HepG2 (cell line): ENCODE measurements at regions not wholly inside any gene's neighbourhood (a gene's known extent, or its start where the extent isn't known, plus 50 kb on each side); places are given as distances from the start of the nearest gene placed in this dataset.
A peak's percentile ranks its signal among the peaks of the same experiment; 100 is the strongest.

Experiments
- ATAC-seq: fragments of 200-7000 bp; cut with Tn5 transposase; 3 replicates; pipeline ENCODE4 v1.9.1; 2020; ENCODE audit warnings: mild to moderate bottlenecking, moderate library complexity
- BruUV-seq: library from RNA; stranded (reverse); fragments of 400-500 nt; replicated peaks from 2 replicates; lab custom pipeline; 2021; lab: Mats Ljungman, UMichigan
- CTCF ChIA-PET: fragments of 300-600 bp; formaldehyde crosslinking; extraction: SDS; loops from one replicate; lab custom pipeline; 2021; ENCODE audit warnings: low total read pairs, inconsistent platforms, low intra/inter-chr PET ratio; lab: Yijun Ruan, JAX
- POLR2A ChIA-PET: fragments of 350-600 bp; sonication (Branson Sonifier 250); formaldehyde crosslinking; loops from one replicate; lab custom pipeline; 2020; ENCODE audit warnings: antibody characterized with exemption, inconsistent platforms; lab: Yijun Ruan, JAX
- DNase-seq: peaks from one replicate; pipeline ENCODE4 v3.0.0-alpha.2; 2015; ENCODE audit warnings: low spot score
- FAIRE-seq: peaks from 3 replicates; lab custom pipeline; 2011; peaks lifted over from hg19 to GRCh38; lab: Jason Lieb, UNC
- H2AFZ ChIP-seq: one replicate; pipeline ENCODE4 v1.6.1; 2011; ENCODE audit warnings: low read length, inconsistent platforms
- H3K27ac ChIP-seq: fragments of 300-600 bp; 3 replicates; pipeline ENCODE4 v1.8.0; 2011; ENCODE audit warnings: mixed run types, mild to moderate bottlenecking, mixed read lengths, low read length, inconsistent platforms; ENCODE audit not compliant: insufficient read depth; ENCODE audit errors: extremely low read length
- H3K27me3 ChIP-seq, 2 experiments: fragments of 200-600 bp in 1 of 2; 2 replicates in 1 of 2; 3 replicates in 1 of 2; pipeline versions ENCODE4 v1.6.0 to v1.8.0; 2011; ENCODE audit warnings: low read length in 2 of 2, mild to moderate bottlenecking in 2 of 2, moderate library complexity in 2 of 2, inconsistent platforms in 1 of 2; ENCODE audit not compliant: insufficient read depth in 2 of 2, control insufficient read depth in 1 of 2
- H3K36me3 ChIP-seq, 2 experiments: fragments of 200-600 bp in 1 of 2; replicated peaks in 1 of 2; 2 replicates in 1 of 2; 3 replicates in 1 of 2; pipeline versions ENCODE4 v1.5.1 to v1.8.0; 2011; ENCODE audit warnings: low read length in 2 of 2, inconsistent platforms in 1 of 2; ENCODE audit not compliant: insufficient read depth in 2 of 2, control insufficient read depth in 1 of 2
- H3K4me1 ChIP-seq: 2 replicates; pipeline ENCODE4 v1.5.1; 2012; ENCODE audit warnings: low read length, inconsistent platforms; ENCODE audit not compliant: insufficient read depth
- H3K4me2 ChIP-seq: 2 replicates; pipeline ENCODE4 v1.6.0; 2011; ENCODE audit warnings: low read depth, low read length, inconsistent platforms
- H3K4me3 ChIP-seq, 3 experiments: fragments of 200-600 bp in 1 of 3; sonication (generic), shearing (Covaris generic) in 1 of 3; replicated peaks in 1 of 3; 2 replicates each; pipeline ENCODE4 v1.5.1; 2011 to 2016; ENCODE audit warnings: low read length in 3 of 3, inconsistent platforms in 2 of 3, low read depth in 2 of 3, mild to moderate bottlenecking in 2 of 3, control low read depth in 1 of 3, mixed read lengths in 1 of 3; ENCODE audit not compliant: insufficient read depth in 1 of 3
- H3K79me2 ChIP-seq: one replicate; pipeline ENCODE4 v1.6.1; 2011; ENCODE audit warnings: low read length, inconsistent platforms; ENCODE audit not compliant: insufficient read depth
- H3K9ac ChIP-seq: 2 replicates; pipeline ENCODE4 v1.6.0; 2011; ENCODE audit warnings: mild to moderate bottlenecking, low read depth, low read length, inconsistent platforms; ENCODE audit not compliant: insufficient read depth
- H3K9me3 ChIP-seq: 2 replicates; pipeline ENCODE4 v1.5.1; 2012; ENCODE audit warnings: mild to moderate bottlenecking, low read length
- H4K20me1 ChIP-seq: 2 replicates; pipeline ENCODE4 v1.6.0; 2011; ENCODE audit warnings: inconsistent platforms, mild to moderate bottlenecking, low read length, moderate library complexity; ENCODE audit not compliant: insufficient read depth
- EZH2 ChIP-seq: conservative IDR thresholded peaks from 2 replicates; pipeline ENCODE4 v1.6.1; 2012; ENCODE audit warnings: mild to moderate bottlenecking, low read depth, low read length, moderate library complexity
- KAT7 ChIP-seq: IDR thresholded peaks from 2 replicates; pipeline ENCODE4 v1.6.1; 2018; ENCODE audit warnings: borderline replicate concordance, missing compliant biosample characterization
- ZNF615 ChIP-seq: sonication (generic); formaldehyde crosslinking; IDR thresholded peaks from 2 replicates; pipeline ENCODE4 v1.5.0; 2020; ENCODE audit warnings: mild to moderate bottlenecking, missing genetic modification reagents, borderline replicate concordance
- ZNF777 ChIP-seq: sonication (generic); formaldehyde crosslinking; IDR thresholded peaks from 2 replicates; pipeline ENCODE4 v1.4.0; 2020; ENCODE audit warnings: missing genetic modification reagents
- WGBS: methylation state at CpG from one replicate; pipeline ENCODE4 v1.1.6; 2017; ENCODE audit warnings: low lambda C conversion rate; 5-methylcytosine and 5-hydroxymethylcytosine counted together
- in situ Hi-C: cut with HindIII; loops from 2 replicates; pipeline ENCODE4 v1.10.0; 2017; ENCODE audit warnings: low pct_unique_long_range_greater_than_20kb; ENCODE audit not compliant: extremely low pct_ligation_motif_present
- intact Hi-C: fragments of 100-400 bp; cut with micrococcal nuclease; formaldehyde crosslinking; loops from one replicate; pipeline ENCODE4 v1.10.0; 2022; ENCODE audit not compliant: unreplicated experiment
- TF ChIP-seq, protein P1 (sequence below): sonication (generic); formaldehyde crosslinking; IDR thresholded peaks from 2 replicates; pipeline ENCODE4 v1.4.0; 2020; ENCODE audit warnings: missing genetic modification reagents

DNA sequence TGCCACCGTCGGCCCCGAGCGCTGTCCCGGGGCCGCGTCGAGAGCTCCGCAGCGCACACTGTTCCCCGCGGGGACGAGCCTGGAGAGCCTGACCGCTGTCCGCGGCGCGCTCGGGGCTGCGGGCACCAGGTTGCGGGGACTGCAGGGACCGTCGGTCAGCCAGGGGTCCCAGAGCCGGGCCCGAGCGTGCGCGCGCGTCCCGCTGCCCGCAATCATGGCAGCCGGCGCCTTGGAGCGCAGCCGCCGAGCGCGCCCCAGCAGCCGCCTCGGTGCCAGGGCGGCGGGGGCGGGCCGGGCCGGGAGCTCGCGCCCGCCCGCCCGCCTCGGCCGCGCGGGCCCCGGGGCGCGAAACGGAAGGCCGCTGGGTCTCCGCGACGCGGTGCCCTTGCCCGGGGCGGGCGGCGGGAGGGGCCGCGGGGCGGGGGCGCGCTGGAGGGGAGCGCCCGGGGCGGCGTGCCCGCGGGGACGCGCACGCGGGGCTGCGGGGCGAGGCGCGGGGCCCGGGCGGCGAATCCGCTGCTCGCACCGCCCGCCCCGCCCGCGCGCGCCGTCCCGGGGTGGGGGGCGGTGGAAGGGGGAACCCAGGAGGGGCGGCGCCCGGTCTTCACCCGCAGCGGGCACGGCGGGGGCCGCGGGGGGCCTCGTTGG is 79.4 kb upstream of the PPARA start:
- POLR2A ChIA-PET, result no interaction called here

DNA sequence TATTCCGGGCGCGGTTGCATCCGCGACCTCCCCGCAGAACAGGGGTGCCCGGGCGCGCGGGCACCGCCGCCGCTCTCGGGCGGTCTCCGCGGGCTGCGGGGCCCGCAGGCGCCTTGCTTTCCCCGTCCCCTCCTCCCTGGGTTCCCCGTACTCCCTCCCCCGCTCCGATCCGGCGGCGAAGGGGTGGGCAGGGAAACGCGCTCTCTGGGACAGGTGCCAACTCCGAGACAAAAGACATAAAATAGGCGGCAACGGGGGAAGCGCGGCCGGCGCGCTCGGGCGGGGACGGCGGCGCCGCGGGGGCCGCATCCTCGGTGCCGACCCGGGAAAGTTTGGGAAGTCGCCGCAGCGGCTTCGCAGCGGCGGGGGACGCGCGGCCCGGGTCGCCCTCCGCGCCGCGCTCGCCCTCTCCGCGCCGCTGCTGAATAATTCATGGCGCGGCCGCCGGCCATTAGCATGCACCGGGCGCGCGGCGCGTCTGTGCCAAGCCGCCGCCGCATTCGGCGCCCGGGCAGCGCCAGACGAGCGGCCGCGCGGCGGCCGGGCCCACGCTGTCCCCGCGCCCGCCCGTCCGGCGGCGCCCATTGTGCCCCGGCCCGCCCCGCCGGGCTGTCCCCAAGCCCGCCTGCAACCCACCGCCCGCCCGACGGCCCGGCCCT is 78.7 kb upstream of the PPARA start:
- no peaks in the 10 kb centered on the region for H4K20me1 ChIP-seq
- no TSS peak for BruUV-seq
- TF ChIP-seq EZH2 (peak; percentile 40; the same call in 1 of the 2 replicates), KAT7 (CRISPR knock-in tag) (no peak), ZNF615 (CRISPR knock-in tag) (no peak)
- H3K9me3 ChIP-seq, result no peaks in the 10 kb centered on the region
- in situ Hi-C loops, result no loop called here
- H3K27me3 ChIP-seq, result peaks cover 13 to 89% of the 10 kb centered on the region in 2 experiments
- ATAC-seq, result no peak
- no peaks in the 10 kb centered on the region for H3K79me2 ChIP-seq
- ChIA-PET CTCF (no interaction called here), POLR2A (no interaction called here)
- 0 out of 2 replicates have a peak overlapping the region, but pooled peaks have one; percentile 18 for H3K4me2 ChIP-seq
- DNase-seq, result no peak
- WGBS, result no CpG with 5 or more reads among the region's 109 CpGs
- no peak for FAIRE-seq
- H3K4me3 ChIP-seq, result peak overlapping the region in 1 of 3 experiments; percentile 40; a peak in 2 of 6 replicates
- no peaks in the 10 kb centered on the region for H3K36me3 ChIP-seq
- no peak overlapping the region for H2AFZ ChIP-seq
- intact Hi-C loops, result no loop called here
- no peak overlapping the region for H3K9ac ChIP-seq
- H3K27ac ChIP-seq, result no peak overlapping the region
- H3K4me1 ChIP-seq, result peaks cover 2% of the 10 kb centered on the region

More for the DNA sequence above, 79.4 kb upstream of the PPARA start:
- TF ChIP-seq, protein P1, sequence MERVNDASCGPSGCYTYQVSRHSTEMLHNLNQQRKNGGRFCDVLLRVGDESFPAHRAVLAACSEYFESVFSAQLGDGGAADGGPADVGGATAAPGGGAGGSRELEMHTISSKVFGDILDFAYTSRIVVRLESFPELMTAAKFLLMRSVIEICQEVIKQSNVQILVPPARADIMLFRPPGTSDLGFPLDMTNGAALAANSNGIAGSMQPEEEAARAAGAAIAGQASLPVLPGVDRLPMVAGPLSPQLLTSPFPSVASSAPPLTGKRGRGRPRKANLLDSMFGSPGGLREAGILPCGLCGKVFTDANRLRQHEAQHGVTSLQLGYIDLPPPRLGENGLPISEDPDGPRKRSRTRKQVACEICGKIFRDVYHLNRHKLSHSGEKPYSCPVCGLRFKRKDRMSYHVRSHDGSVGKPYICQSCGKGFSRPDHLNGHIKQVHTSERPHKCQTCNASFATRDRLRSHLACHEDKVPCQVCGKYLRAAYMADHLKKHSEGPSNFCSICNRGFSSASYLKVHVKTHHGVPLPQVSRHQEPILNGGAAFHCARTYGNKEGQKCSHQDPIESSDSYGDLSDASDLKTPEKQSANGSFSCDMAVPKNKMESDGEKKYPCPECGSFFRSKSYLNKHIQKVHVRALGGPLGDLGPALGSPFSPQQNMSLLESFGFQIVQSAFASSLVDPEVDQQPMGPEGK (CRISPR knock-in tag), result no peak
- peak; percentile 64 for TF ChIP-seq ZNF777
- DNase-seq (no peak), FAIRE-seq (no peak), ATAC-seq (peak; percentile 42)
- H3K9me3 ChIP-seq, result no peaks in the 10 kb centered on the region
- H3K4me1 ChIP-seq, result no peaks in the 10 kb centered on the region
- H3K27ac ChIP-seq, result no peak overlapping the region
- H3K36me3 ChIP-seq, result no peaks in the 10 kb centered on the region
- peaks cover 13 to 86% of the 10 kb centered on the region in 2 experiments for H3K27me3 ChIP-seq
- H3K79me2 ChIP-seq, result no peaks in the 10 kb centered on the region
- no peak overlapping the region for H3K9ac ChIP-seq
- H3K4me3 ChIP-seq, result peak overlapping the region in 2 of 3 experiments; percentile 16 to 33; a peak in 1 of 6 replicates
- in situ Hi-C loops (no loop called here), intact Hi-C loops (no loop called here)
- H4K20me1 ChIP-seq, result no peaks in the 10 kb centered on the region
- CTCF ChIA-PET, result no interaction called here
- no TSS peak for BruUV-seq
- WGBS, result no CpG with 5 or more reads among the region's 112 CpGs
- peak overlapping the region; percentile 42; the same call in 1 of the 2 replicates for H3K4me2 ChIP-seq
- H2AFZ ChIP-seq, result no peak overlapping the region
